Lung (tissue), 11 donors: ENCODE measurements at regions not wholly inside any gene's neighbourhood (a gene's known extent, or its start where the extent isn't known, plus 50 kb on each side); places are given as distances from the start of the nearest gene placed in this dataset.

Experiments
- ATAC-seq: fragments of 200-7000 bp; cut with Tn5 transposase; one replicate; pipeline ENCODE4 v1.9.1; 2020; ENCODE audit warnings: moderate number of reproducible peaks; ENCODE audit not compliant: insufficient read depth, low FRiP score
- DNase-seq, 3 donors: peaks; one replicate each; pipeline ENCODE4 v3.0.0-alpha.2; 2013 to 2017
- H3K27ac ChIP-seq, 2 donors: one replicate each; pipeline ENCODE4 v1.5.1; 2013; ENCODE audit warnings: mild to moderate bottlenecking in 2 of 2, moderate library complexity in 2 of 2, control low read depth in 1 of 2, inconsistent platforms in 1 of 2, low read depth in 1 of 2, low read length in 1 of 2
- H3K27me3 ChIP-seq, 3 donors: one replicate each; pipeline ENCODE4 v1.5.1; 2013; ENCODE audit warnings: low read length in 2 of 3; ENCODE audit not compliant: control insufficient read depth in 3 of 3, insufficient read depth in 3 of 3
- H3K36me3 ChIP-seq, 4 donors: one replicate each; pipeline ENCODE4 v1.5.1; 2013; ENCODE audit warnings: low read length in 4 of 4, mild to moderate bottlenecking in 1 of 4, moderate library complexity in 1 of 4; ENCODE audit not compliant: control insufficient read depth in 4 of 4, insufficient read depth in 4 of 4
- H3K4me1 ChIP-seq, 5 donors: one replicate each; pipeline ENCODE4 v1.5.1; 2013; ENCODE audit warnings: low read length in 5 of 5, mild to moderate bottlenecking in 2 of 5, moderate library complexity in 1 of 5; ENCODE audit not compliant: control insufficient read depth in 5 of 5, insufficient read depth in 5 of 5
- H3K4me3 ChIP-seq: one replicate; pipeline ENCODE4 v1.5.1; 2013; ENCODE audit warnings: mild to moderate bottlenecking, control low read depth, moderate library complexity
- H3K9ac ChIP-seq, 2 donors: one replicate each; pipeline ENCODE4 v1.5.1; 2013; ENCODE audit warnings: low read length in 2 of 2, control low read depth in 1 of 2; ENCODE audit not compliant: insufficient read depth in 1 of 2
- H3K9me3 ChIP-seq, 4 donors: one replicate each; pipeline ENCODE4 v1.5.1; 2013; ENCODE audit warnings: low read length in 3 of 4, mild to moderate bottlenecking in 1 of 4, moderate library complexity in 1 of 4; ENCODE audit not compliant: control insufficient read depth in 4 of 4, insufficient read depth in 3 of 4
- CTCF ChIP-seq: IDR thresholded peaks from 2 replicates; pipeline ENCODE4 v1.5.1; 2012; ENCODE audit warnings: mild to moderate bottlenecking; ENCODE audit errors: control extremely low read depth, extremely low read depth
- WGBS, 2 donors: extraction: QIAGEN DNeasy Blood & Tissue Kit; methylation state at CpG; one replicate each; pipeline ENCODE4 v1.1.7; 2013; 5-methylcytosine and 5-hydroxymethylcytosine counted together
- donor health status: control.
- donor health status: control.
- donor health status: Bipolar disorder and iron deficiency.
- donor health status: healthy.
- donor health status: DM: yes; HTN: yes; CAD: no.

DNA sequence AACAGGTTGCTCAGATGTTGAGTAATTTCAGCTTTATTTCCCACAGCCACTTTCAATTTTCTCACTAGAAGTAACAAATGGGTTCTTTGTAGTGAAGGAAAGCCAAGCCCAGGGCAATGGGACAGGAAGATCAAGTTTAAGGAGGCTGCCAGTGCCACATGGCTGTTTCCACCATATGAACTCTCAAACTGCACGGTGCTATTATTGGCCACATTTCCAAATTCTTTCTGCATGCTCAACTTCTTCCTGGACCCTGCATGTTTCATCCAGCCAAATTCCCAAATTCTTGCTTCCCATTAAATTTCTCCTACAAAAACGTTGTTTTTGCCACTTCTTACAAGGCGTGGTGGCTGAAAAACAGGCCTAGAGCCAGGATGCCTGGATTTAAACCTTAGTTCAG is 193.3 kb upstream of the SPHKAP start:
- H3K9me3 ChIP-seq, result no peaks in the 10 kb centered on the region
- no peaks in the 10 kb centered on the region for H3K36me3 ChIP-seq
- H3K9ac ChIP-seq, result no peak overlapping the region
- TF ChIP-seq CTCF, result no peak
- H3K27me3 ChIP-seq, result no peaks in the 10 kb centered on the region
- no peak for DNase-seq
- WGBS, 2 donors, result 64 to 81% methylated on average over 3 of the region's 3 CpGs
- no peak overlapping the region for H3K4me3 ChIP-seq
- peaks cover 0 to 9% (median 0%) of the 10 kb centered on the region in 5 donors for H3K4me1 ChIP-seq
- ATAC-seq, result no peak
- H3K27ac ChIP-seq, result no peak overlapping the region

GRCh38 chr2:228373191-228373590 is 191.7 kb upstream of the SPHKAP start:
- H3K9ac ChIP-seq, result no peak overlapping the region
- 46 to 64% methylated on average over 2 of the region's 2 CpGs for WGBS, 2 donors
- ATAC-seq (no peak), DNase-seq (no peak)
- H3K9me3 ChIP-seq, result no peaks in the 10 kb centered on the region
- no peak for TF ChIP-seq CTCF
- peaks cover 0 to 2% (median 0%) of the 10 kb centered on the region in 5 donors for H3K4me1 ChIP-seq
- H3K27ac ChIP-seq, result no peak overlapping the region
- no peaks in the 10 kb centered on the region for H3K27me3 ChIP-seq
- H3K36me3 ChIP-seq, result no peaks in the 10 kb centered on the region
- H3K4me3 ChIP-seq, result no peak overlapping the region

DNA sequence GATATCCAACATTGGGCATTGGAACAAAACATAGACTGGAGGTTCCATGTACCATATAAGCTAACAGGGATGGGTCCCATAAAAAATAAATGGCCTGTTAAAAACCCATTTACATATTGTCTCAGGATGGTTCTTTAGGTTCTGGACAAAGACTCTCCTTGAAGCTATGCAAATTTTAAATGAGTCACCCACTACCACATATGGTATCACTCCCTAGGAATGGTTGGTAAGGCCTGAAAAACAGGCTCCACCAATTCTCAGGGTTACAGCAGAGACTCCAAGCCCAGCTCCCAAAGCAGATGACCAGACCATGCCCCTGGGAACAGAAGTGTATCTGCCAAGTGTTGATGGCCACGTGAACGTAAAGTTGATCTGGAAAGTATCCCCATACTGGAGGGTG is 190.7 kb upstream of the SPHKAP start:
- Histone ChIP-seq H3K4me1 (no peaks in the 10 kb centered on the region), H3K9ac (no peak overlapping the region), H3K27me3 (no peaks in the 10 kb centered on the region), H3K36me3 (no peaks in the 10 kb centered on the region), H3K9me3 (no peaks in the 10 kb centered on the region), H3K4me3 (no peak overlapping the region), H3K27ac (no peak overlapping the region)
- 92 to 98% methylated on average over 2 of the region's 2 CpGs for WGBS, 2 donors
- TF ChIP-seq CTCF, result no peak
- DNase-seq, result no peak
- ATAC-seq, result no peak

- Histone ChIP-seq H3K9ac (no peak overlapping the region), H3K4me3 (no peak overlapping the region), H3K9me3 (no peaks in the 10 kb centered on the region), H3K27ac (no peak overlapping the region), H3K27me3 (no peaks in the 10 kb centered on the region), H3K4me1 (no peaks in the 10 kb centered on the region), H3K36me3 (no peaks in the 10 kb centered on the region)
- 91% methylated on average over 5 of the region's 5 CpGs for WGBS, 2 donors
- DNase-seq (no peak), ATAC-seq (no peak)
- no peak for TF ChIP-seq CTCF
Observed at GRCh38 chr2:228369400-228370031, 188.0 kb upstream of the SPHKAP start.
